Duodenal mucosa (tissue), 2 donors: ENCODE measurements at regions not wholly inside any gene's neighbourhood (a gene's known extent, or its start where the extent isn't known, plus 50 kb on each side); places are given as distances from the start of the nearest gene placed in this dataset.

Source experiments
- H3K27ac ChIP-seq: one replicate; pipeline ENCODE4 v1.7.0; 2013; ENCODE audit warnings: low read depth, low read length
- H3K27me3 ChIP-seq, 2 donors: one replicate each; pipeline ENCODE4 v1.7.0; 2013; ENCODE audit warnings: low read length in 2 of 2, control low read depth in 1 of 2; ENCODE audit not compliant: insufficient read depth in 2 of 2, control insufficient read depth in 1 of 2
- H3K36me3 ChIP-seq, 2 donors: one replicate each; pipeline ENCODE4 v1.7.0; 2013; ENCODE audit warnings: low read length in 2 of 2, control low read depth in 1 of 2; ENCODE audit not compliant: insufficient read depth in 2 of 2, control insufficient read depth in 1 of 2
- H3K4me1 ChIP-seq, 2 donors: one replicate each; pipeline ENCODE4 v1.7.0; 2013; ENCODE audit warnings: low read length in 2 of 2, control low read depth in 1 of 2; ENCODE audit not compliant: insufficient read depth in 2 of 2, control insufficient read depth in 1 of 2
- H3K4me3 ChIP-seq, 2 donors: one replicate each; pipeline ENCODE4 v1.7.0; 2013; ENCODE audit warnings: low read length in 2 of 2, low read depth in 1 of 2
- H3K9ac ChIP-seq, 2 donors: one replicate each; pipeline ENCODE4 v1.7.0; 2013; ENCODE audit warnings: low read length in 2 of 2, low read depth in 1 of 2
- H3K9me3 ChIP-seq, 2 donors: one replicate each; pipeline ENCODE4 v1.7.0; 2013; ENCODE audit warnings: low read length in 2 of 2, control low read depth in 1 of 2; ENCODE audit not compliant: control insufficient read depth in 1 of 2

DNA sequence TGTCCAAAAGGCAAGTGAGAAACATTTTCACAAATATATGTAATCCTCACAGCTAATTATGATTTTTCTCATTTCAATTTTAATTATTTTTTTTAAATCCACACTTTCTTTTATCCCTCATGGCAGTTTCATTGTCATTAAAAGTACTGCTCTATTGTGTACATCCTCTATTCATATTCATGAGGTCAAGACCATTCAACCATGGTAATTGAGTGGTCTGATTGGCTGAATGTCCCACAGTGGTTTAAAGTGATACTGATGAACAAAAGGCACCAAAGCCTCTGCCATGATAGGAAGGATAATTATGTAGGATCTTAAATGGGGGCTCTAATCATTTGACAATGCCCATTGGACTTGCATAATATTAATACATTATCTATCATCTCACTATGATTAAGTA is 108.4 kb upstream of the EPHA4 start:
- no peaks in the 10 kb centered on the region for H3K27me3 ChIP-seq
- no peak overlapping the region for H3K4me3 ChIP-seq
- H3K36me3 ChIP-seq: no peaks in the 10 kb centered on the region
- H3K9ac ChIP-seq: no peak overlapping the region
- H3K27ac ChIP-seq: no peak overlapping the region
- no peaks in the 10 kb centered on the region for H3K4me1 ChIP-seq
- no peaks in the 10 kb centered on the region for H3K9me3 ChIP-seq

DNA sequence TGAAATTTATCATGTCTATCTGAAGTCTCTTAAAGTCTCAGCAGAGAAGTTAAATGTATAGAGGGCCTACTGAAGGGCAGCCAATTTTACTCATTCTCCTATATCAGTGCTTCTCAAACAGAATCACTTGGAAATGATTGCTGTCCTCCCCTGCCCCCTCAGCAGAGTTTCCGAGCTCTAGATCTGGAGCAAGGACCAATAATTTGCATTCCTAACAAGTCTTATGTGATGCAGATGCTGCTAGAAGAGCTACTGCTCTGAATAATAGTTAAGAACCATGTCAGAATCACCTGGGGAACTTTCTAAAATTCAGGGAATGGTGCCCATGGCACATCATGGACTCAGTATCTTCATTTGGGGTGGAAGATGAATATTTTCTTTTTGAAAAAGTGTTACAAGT is 105.6 kb upstream of the EPHA4 start:
- Histone ChIP-seq H3K4me3 (no peak overlapping the region), H3K27me3 (no peaks in the 10 kb centered on the region), H3K36me3 (no peaks in the 10 kb centered on the region), H3K27ac (no peak overlapping the region), H3K4me1 (no peaks in the 10 kb centered on the region), H3K9ac (no peak overlapping the region), H3K9me3 (no peaks in the 10 kb centered on the region)

GRCh38 chr2:221676566-221677172 is 104.6 kb upstream of the EPHA4 start:
- Histone ChIP-seq H3K27me3 (no peaks in the 10 kb centered on the region), H3K9me3 (no peaks in the 10 kb centered on the region), H3K4me1 (no peaks in the 10 kb centered on the region)

GRCh38 chr2:221675201-221675908 is 103.3 kb upstream of the EPHA4 start:
- Histone ChIP-seq H3K27me3 (no peaks in the 10 kb centered on the region), H3K36me3 (no peaks in the 10 kb centered on the region)

More at GRCh38 chr2:221676566-221677172, 104.6 kb upstream of the EPHA4 start:
- H3K27ac ChIP-seq: no peak overlapping the region
- no peak overlapping the region for H3K9ac ChIP-seq
- no peaks in the 10 kb centered on the region for H3K36me3 ChIP-seq
- no peak overlapping the region for H3K4me3 ChIP-seq

GRCh38 chr2:221674446-221674845 is 102.3 kb upstream of the EPHA4 start:
- no peaks in the 10 kb centered on the region for H3K4me1 ChIP-seq
- H3K27me3 ChIP-seq: no peaks in the 10 kb centered on the region
- H3K4me3 ChIP-seq: no peak overlapping the region
- no peak overlapping the region for H3K27ac ChIP-seq
- H3K36me3 ChIP-seq: no peaks in the 10 kb centered on the region
- no peak overlapping the region for H3K9ac ChIP-seq
- H3K9me3 ChIP-seq: no peaks in the 10 kb centered on the region

More at GRCh38 chr2:221675201-221675908, 103.3 kb upstream of the EPHA4 start:
- Histone ChIP-seq H3K9ac (no peak overlapping the region), H3K4me1 (no peaks in the 10 kb centered on the region), H3K4me3 (no peak overlapping the region), H3K9me3 (no peaks in the 10 kb centered on the region), H3K27ac (no peak overlapping the region)

DNA sequence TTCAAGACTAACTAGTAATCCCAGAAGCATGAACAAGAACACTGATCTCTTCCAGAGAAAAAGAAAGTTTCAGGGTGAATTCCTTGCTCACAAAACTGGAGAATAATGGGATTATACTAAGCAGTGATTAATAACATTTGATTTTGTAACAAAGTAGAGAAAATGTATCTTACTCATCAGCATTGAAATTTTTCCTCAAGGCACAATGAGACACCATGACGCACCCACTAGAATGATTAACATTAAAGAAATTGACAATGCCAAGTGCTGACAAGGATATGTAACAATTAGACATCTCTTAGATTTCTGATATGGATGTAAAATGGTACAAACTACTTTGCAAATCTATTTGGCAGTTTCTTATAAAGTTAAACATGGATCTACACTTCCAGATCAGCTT is 101.1 kb upstream of the EPHA4 start:
- no peaks in the 10 kb centered on the region for H3K27me3 ChIP-seq
- H3K9me3 ChIP-seq: peaks cover 0 to 3% of the 10 kb centered on the region in 2 donors
- no peak overlapping the region for H3K27ac ChIP-seq
- H3K4me1 ChIP-seq: no peaks in the 10 kb centered on the region
- no peak overlapping the region for H3K9ac ChIP-seq
- H3K4me3 ChIP-seq: no peak overlapping the region
- no peaks in the 10 kb centered on the region for H3K36me3 ChIP-seq

DNA sequence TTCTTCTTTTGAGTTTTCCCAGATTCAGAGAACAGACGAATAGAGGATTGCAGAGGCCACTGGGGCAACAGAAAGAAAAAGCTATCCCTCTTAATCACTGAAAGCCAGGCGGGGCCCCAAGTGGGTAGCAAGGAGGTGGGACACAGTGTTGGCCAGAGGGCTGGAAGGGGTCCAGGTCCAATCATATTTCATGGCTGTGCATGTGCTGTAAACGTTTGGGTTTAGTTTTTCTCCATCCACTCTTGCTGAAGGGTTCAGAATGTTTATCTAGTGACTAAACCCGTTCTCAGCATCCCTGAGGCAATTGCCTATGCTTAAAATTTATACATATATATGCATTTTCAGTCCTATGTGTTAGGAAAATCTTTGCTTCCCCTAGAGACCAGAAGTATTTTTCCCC is 99.4 kb upstream of the EPHA4 start:
- Histone ChIP-seq H3K27ac (no peak overlapping the region), H3K9ac (no peak overlapping the region), H3K27me3 (no peaks in the 10 kb centered on the region), H3K36me3 (no peaks in the 10 kb centered on the region), H3K4me1 (no peaks in the 10 kb centered on the region), H3K4me3 (no peak overlapping the region), H3K9me3 (peaks cover 0 to 4% of the 10 kb centered on the region in 2 donors)

- no peak overlapping the region for H3K27ac ChIP-seq
- H3K4me1 ChIP-seq: no peaks in the 10 kb centered on the region
- H3K9ac ChIP-seq: no peak overlapping the region
- no peaks in the 10 kb centered on the region for H3K36me3 ChIP-seq
- H3K9me3 ChIP-seq: no peaks in the 10 kb centered on the region
- H3K4me3 ChIP-seq: no peak overlapping the region
- no peaks in the 10 kb centered on the region for H3K27me3 ChIP-seq
Observed at GRCh38 chr2:221662689-221663391, 90.7 kb upstream of the EPHA4 start.

DNA sequence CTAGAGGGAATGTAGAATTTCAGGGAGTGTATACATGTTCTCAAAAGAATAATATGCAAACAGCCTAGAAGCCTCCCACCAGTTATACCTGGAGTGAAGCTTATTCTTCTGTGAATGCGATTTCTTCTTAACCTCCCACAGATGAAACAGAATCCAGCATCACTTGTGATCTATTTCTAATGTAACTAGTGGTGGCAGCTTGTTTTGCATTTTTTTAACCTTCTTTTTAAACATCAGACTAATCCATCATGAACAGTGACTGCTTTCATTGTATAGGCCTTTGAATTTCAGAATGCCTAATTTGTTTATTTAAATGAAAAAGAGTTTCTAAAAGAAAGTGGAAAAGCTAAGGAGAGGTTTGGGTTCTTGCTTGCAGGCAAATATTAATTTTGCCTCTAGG is 85.7 kb upstream of the EPHA4 start:
- Histone ChIP-seq H3K9ac (no peak overlapping the region), H3K4me3 (no peak overlapping the region), H3K27me3 (no peaks in the 10 kb centered on the region), H3K36me3 (no peaks in the 10 kb centered on the region), H3K9me3 (no peaks in the 10 kb centered on the region), H3K27ac (no peak overlapping the region), H3K4me1 (no peaks in the 10 kb centered on the region)

DNA sequence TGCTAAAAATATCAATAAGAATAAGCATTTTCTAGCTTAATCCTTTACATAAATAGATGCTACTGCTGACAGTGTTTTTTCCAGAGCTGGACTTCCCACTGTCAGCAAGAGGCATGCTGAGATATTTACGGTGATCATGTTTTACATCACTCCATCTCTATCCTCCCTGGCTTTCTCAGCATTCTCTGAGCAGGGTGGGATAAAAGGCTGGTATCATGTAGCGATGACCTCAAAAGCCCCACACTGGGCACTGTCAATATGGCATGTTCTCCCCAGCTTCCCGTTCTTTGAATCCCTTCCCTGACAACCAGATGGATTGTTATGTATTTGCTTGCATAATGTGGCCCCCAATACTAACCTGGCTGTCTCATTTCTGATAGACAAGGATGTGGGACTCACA is 83.2 kb upstream of the EPHA4 start:
- H3K4me1 ChIP-seq: no peaks in the 10 kb centered on the region
- no peak overlapping the region for H3K9ac ChIP-seq
- H3K9me3 ChIP-seq: no peaks in the 10 kb centered on the region
- H3K36me3 ChIP-seq: no peaks in the 10 kb centered on the region
- no peaks in the 10 kb centered on the region for H3K27me3 ChIP-seq
- H3K27ac ChIP-seq: no peak overlapping the region
- H3K4me3 ChIP-seq: no peak overlapping the region
